ENCODE measurements at regions not wholly inside any gene's neighbourhood (a gene's known extent, or its start where the extent isn't known, plus 50 kb on each side); places are given as distances from the start of the nearest gene placed in this dataset.

GRCh38 chrX:149392921-149393320 lies 112.2 kb downstream of the IDS start:
- no peak for TF ChIP-seq CTCF (IDR thresholded peaks at IDR 0.05; ENCODE audit: low read length)
- no peak for TF ChIP-seq EZH2 (optimal IDR thresholded peaks at IDR 0.05; ENCODE audit: low read depth, low read length)
- TF ChIP-seq EZH2phosphoT487 (IDR thresholded peaks at IDR 0.05; ENCODE audit: low read length), result no peak

Data from MM.1S (cell line).